ENCODE measurements at regions not wholly inside any gene's neighbourhood (a gene's known extent, or its start where the extent isn't known, plus 50 kb on each side); places are given as distances from the start of the nearest gene placed in this dataset.

GRCh38 chr10:105370692-105371091 is 729.6 kb downstream of the SORCS3 start:
- Histone ChIP-seq H3K18ac (ENCODE audit: low read depth, low read length) (no peak overlapping the region), H3K27ac (ENCODE audit: insufficient read depth, low read length) (no peak overlapping the region), H2BK15ac (ENCODE audit: low read depth, low read length) (no peak overlapping the region), H3K14ac (replicated peaks; ENCODE audit: low read depth, low read length) (no peak overlapping the region), H3K9me1 (ENCODE audit: insufficient read depth, low read length) (no peaks in the 10 kb centered on the region), H3K36me3 (ENCODE audit: control insufficient read depth, insufficient read depth, low read length) (no peaks in the 10 kb centered on the region), H3K4ac (ENCODE audit: low read depth, low read length) (no peak overlapping the region), H4K91ac (ENCODE audit: insufficient read depth, low read depth, low read length) (no peak overlapping the region), H4K5ac (ENCODE audit: low read depth, low read length) (no peak overlapping the region), H3K9me3 (ENCODE audit: control insufficient read depth, insufficient read depth, low read length) (peaks cover 5% of the 10 kb centered on the region), H3K23ac (ENCODE audit: low read depth, low read length) (no peak overlapping the region), H2AK9ac (replicated peaks; ENCODE audit: low read depth, low read length, poor library complexity) (no peak overlapping the region), H3K56ac (ENCODE audit: extremely low read depth, insufficient read depth, low read length) (no peak overlapping the region), H3K9ac (ENCODE audit: low read depth, low read length) (no peak overlapping the region), H4K20me1 (ENCODE audit: insufficient read depth, low read length) (no peaks in the 10 kb centered on the region), H3K27me3 (ENCODE audit: control insufficient read depth, insufficient read depth, low read length) (no peaks in the 10 kb centered on the region), H3K4me3 (ENCODE audit: insufficient read depth, low read depth, low read length) (no peak overlapping the region), H2BK120ac (ENCODE audit: low read depth, low read length) (no peak overlapping the region), H3K79me1 (ENCODE audit: low read depth in 1 of 2, low read length in 2 of 2) (no peaks in the 10 kb centered on the region), H2AFZ (replicated peaks; ENCODE audit: low read length, poor library complexity) (no peak overlapping the region), H2BK20ac (ENCODE audit: low read depth, low read length) (no peak overlapping the region), H2AK5ac (ENCODE audit: low read depth, low read length) (no peak overlapping the region), H4K8ac (ENCODE audit: low read depth in 2 of 2, low read length in 2 of 2) (no peak overlapping the region), H2BK5ac (ENCODE audit: low read depth, low read length, poor library complexity, severe bottlenecking) (no peak overlapping the region), H3K4me1 (ENCODE audit: control insufficient read depth, insufficient read depth, low read length) (no peaks in the 10 kb centered on the region), H3K4me2 (ENCODE audit: low read depth, low read length) (no peak overlapping the region)
- no peak for TF ChIP-seq CTCF (conservative IDR thresholded peaks at IDR 0.05; ENCODE audit: low read depth, low read length)
- TF ChIP-seq BHLHE40 (IDR thresholded peaks at IDR 0.05; ENCODE audit: low read depth, low read length) = no peak
- no peak for TF ChIP-seq RCOR1 (IDR thresholded peaks at IDR 0.05; ENCODE audit: insufficient replicate concordance, low read length)
- TF ChIP-seq POLR2A (IDR thresholded peaks at IDR 0.05; ENCODE audit: low read depth, low read length) = no peak
- TF ChIP-seq MAZ (IDR thresholded peaks at IDR 0.05; ENCODE audit: borderline replicate concordance, low read depth, low read length) = no peak
- in situ Hi-C loops (cut with MboI; ENCODE audit: low sequenced_read_pairs) (no loop called here), intact Hi-C loops (cut with micrococcal nuclease) (no loop called here), dilution Hi-C loops (cut with HindIII; ENCODE audit: low sequenced_read_pairs, unreplicated experiment) (no loop called here)
- BruUV-seq (replicated peaks) = no TSS peak
- DNase-seq (no peak), ATAC-seq (ENCODE audit: low read depth) (no peak)
- ChIA-PET CTCF (no interaction called here), POLR2A (ENCODE audit: unreplicated experiment) (no interaction called here)
- WGBS, 2 experiments (ENCODE audit: extremely low coverage in 2 of 2, insufficient read length in 1 of 2) = no CpG with 5 or more reads among the region's 5 CpGs
